HEK293T (cell line): ENCODE measurements at regions not wholly inside any gene's neighbourhood (a gene's known extent, or its start where the extent isn't known, plus 50 kb on each side); places are given as distances from the start of the nearest gene placed in this dataset.

Source experiments
- FOXA1 ChIP-seq: fragments of 450-650 bp; IDR thresholded peaks from 2 replicates; pipeline ENCODE4 v1.6.1; 2016; ENCODE audit warnings: mild to moderate bottlenecking
- FOXM1 ChIP-seq: fragments of 450-650 bp; IDR thresholded peaks from 2 replicates; pipeline ENCODE4 v1.6.1; 2017; ENCODE audit warnings: mild to moderate bottlenecking, borderline replicate concordance
- HDGF ChIP-seq: fragments of 450-650 bp; IDR thresholded peaks from 2 replicates; pipeline ENCODE4 v1.6.1; 2017; ENCODE audit warnings: antibody characterized with exemption, borderline replicate concordance
- NFRKB ChIP-seq: fragments of 450-650 bp; IDR thresholded peaks from 2 replicates; pipeline ENCODE4 v1.6.1; 2016; ENCODE audit warnings: mild to moderate bottlenecking, moderate library complexity
- SP1 ChIP-seq: fragments of 450-650 bp; IDR thresholded peaks from 2 replicates; pipeline ENCODE4 v1.6.1; 2017
- ZNF384 ChIP-seq: fragments of 450-650 bp; IDR thresholded peaks from 2 replicates; pipeline ENCODE4 v1.6.1; 2016

GRCh38 chr15:38755718-38756117 lies 191.1 kb upstream of the RASGRP1 start:
- no peak for TF ChIP-seq NFRKB
- TF ChIP-seq SP1 = no peak
- no peak for TF ChIP-seq HDGF
- TF ChIP-seq ZNF384 = no peak
- TF ChIP-seq FOXA1 = no peak
- no peak for TF ChIP-seq FOXM1
